NOMO-1 treated with DMSO at 0.1 percent for 48 hours (cell line): ENCODE measurements at regions not wholly inside any gene's neighbourhood (a gene's known extent, or its start where the extent isn't known, plus 50 kb on each side); places are given as distances from the start of the nearest gene placed in this dataset.

Experiments
- DNase-seq: peaks from one replicate; lab custom pipeline; 2025; ENCODE audit not compliant: unreplicated experiment; lab: John Stamatoyannopoulos, UW

DNA sequence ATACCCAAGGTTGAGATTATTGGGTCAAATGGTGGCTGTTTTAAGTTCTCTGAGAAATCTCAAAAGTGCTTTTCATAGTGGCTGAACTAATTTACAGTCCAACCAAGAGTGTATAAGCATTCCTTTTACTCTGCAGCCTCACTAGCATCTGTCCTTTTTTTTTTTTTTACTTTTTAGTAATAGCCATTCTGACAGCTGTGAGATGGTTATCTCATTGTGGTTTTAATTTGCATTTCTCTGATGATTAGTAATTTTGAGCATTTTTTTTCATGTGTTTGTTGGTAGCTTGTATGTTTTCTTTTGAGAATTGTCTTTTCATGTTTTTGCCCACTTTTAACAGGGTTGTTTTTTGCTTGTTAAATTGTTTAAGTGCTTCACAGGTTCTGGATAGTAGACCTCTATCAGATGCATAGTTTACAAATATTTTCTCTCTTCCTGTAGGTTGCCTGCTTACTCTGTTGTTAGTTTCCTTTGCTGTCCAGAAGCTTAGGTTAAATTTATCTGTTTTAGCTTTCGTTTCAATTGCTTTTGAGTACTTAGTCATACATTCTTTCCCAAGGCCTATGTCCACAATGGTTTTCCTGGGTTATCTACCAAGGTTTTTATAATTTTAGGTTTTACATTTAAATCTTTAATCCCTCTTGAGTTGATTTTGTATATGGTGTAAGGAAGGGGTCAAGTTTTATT lies 881.3 kb upstream of the SEL1L start:
- DNase-seq: no peak

- no peak for DNase-seq
Observed at GRCh38 chr14:82419933-82420332, 886.3 kb upstream of the SEL1L start.

- DNase-seq: no peak
Observed at GRCh38 chr14:82420871-82421270, 887.2 kb upstream of the SEL1L start.

- DNase-seq: no peak
Observed at GRCh38 chr14:82421286-82421685, 887.6 kb upstream of the SEL1L start.

DNA sequence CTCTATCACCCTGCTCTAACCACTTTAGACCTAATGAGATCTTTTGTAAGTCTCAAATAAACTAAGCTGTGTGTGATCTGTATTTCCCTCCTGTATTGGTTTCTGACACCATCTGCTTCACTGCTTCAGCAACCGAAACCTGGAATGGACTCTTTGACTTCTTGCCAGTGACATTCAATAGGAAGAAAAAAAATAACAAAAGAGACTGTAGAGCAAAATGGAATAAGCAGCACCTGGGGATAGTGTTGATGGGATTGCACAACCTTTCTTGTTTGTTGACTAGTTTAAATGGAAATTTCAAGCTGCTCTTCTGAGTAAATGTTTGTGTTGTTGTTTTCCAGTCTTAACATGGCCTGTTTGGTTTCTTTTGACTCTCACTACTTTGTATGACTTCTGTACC lies 888.6 kb upstream of the SEL1L start:
- no peak for DNase-seq

DNA sequence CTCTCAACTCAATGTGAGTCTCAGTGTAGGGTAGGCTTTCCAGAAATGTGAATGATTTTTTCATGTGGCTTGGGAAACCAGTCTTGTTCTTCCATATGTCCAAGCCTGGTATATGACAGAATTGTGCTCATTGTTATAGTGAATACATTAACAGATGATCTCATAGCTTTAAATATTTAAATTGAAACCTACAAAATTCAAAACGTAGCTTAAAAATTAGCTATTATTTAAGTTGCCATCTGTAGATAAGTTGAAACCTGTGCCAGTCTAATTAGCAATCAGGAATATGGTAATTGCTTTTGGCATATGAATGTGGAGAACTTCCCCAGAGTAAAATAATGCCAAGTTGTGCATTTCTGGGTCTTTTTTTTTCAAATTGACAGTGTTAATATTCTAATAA lies 891.6 kb upstream of the SEL1L start:
- no peak for DNase-seq

GRCh38 chr14:82431031-82431430 lies 897.4 kb upstream of the SEL1L start:
- DNase-seq: no peak

GRCh38 chr14:82432301-82433105 lies 898.9 kb upstream of the SEL1L start:
- no peak for DNase-seq

GRCh38 chr14:82438436-82438835 lies 904.8 kb upstream of the SEL1L start:
- DNase-seq: no peak

GRCh38 chr14:82441270-82441669 lies 907.6 kb upstream of the SEL1L start:
- no peak for DNase-seq

- no peak for DNase-seq
Observed at GRCh38 chr14:82445810-82446570, 912.3 kb upstream of the SEL1L start.

DNA sequence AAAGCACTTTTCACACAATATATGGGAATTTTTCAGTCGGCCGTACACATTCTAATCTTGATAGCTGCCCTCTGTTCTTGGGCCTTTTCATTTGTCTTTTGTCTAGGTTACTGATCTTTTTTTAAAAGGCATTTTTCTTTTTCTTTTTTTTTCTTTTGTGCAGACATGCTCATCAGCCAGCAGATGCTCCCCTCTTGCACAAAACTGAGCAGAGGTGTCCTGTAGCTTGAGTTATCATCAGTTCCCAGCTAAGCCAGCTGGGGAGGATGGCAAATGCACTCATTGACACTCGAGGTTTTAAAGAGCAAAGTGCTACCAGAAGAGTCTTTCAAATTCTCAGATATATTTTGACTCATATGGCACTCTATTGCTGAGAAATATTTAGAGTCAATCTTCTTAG lies 913.9 kb upstream of the SEL1L start:
- DNase-seq: no peak

DNA sequence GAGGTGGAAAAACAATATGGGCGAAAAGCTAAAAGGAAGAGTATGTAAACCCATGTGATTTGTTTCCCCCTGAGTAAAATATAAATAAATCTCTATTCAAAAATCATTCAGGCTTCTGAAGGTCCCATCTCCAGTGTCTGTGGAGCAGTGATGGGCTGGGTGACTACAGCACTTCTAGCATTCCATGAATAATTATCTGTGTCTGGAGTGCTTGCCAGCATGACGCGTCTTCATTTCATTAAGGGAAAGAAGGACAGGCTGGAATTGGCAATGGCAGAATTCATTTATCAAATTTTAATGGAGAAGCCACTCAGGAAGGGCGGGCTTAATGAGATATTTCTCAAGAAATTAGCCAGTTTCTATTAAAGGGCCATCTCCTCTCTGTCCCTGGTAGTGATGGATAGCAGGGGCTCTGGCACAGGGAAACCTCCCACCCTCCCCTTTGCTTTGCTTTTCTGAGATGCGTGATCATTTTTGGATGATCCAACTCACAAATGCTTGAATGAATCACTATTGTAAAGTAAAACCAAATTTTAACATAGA lies 916.3 kb upstream of the SEL1L start:
- DNase-seq: no peak

GRCh38 chr14:82451675-82452074 lies 918.0 kb upstream of the SEL1L start:
- DNase-seq: no peak

GRCh38 chr14:82482345-82482744 lies 948.7 kb upstream of the SEL1L start:
- DNase-seq: no peak

GRCh38 chr14:82488473-82488872 lies 954.8 kb upstream of the SEL1L start:
- DNase-seq: no peak

DNA sequence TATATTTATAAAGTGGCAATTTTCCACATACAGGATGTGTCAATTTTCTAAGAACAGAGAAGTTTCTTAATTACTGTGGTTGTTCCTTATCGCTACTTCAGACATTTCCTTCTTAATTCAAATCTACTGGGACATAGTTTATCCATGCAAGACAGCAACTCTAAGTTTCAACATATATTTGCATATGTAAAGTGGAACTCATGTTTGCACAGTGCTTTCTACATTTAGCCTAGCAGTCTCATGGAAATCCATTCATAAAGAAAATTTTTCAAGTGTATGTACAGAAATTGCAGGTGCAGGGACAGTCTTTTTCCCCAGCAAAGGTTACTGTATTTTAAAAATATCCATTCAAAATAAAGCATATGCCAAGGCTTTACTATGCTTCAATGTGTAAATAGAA lies 956.7 kb upstream of the SEL1L start:
- DNase-seq: peak; percentile 2

GRCh38 chr14:82492157-82492556 lies 958.5 kb upstream of the SEL1L start:
- no peak for DNase-seq

GRCh38 chr14:82500222-82500621 lies 966.6 kb upstream of the SEL1L start:
- no peak for DNase-seq

- peak; percentile 15 for DNase-seq
Observed at GRCh38 chr14:82501554-82501953, 967.9 kb upstream of the SEL1L start.

- no peak for DNase-seq
Observed at GRCh38 chr14:82502043-82502442, 968.4 kb upstream of the SEL1L start.

DNA sequence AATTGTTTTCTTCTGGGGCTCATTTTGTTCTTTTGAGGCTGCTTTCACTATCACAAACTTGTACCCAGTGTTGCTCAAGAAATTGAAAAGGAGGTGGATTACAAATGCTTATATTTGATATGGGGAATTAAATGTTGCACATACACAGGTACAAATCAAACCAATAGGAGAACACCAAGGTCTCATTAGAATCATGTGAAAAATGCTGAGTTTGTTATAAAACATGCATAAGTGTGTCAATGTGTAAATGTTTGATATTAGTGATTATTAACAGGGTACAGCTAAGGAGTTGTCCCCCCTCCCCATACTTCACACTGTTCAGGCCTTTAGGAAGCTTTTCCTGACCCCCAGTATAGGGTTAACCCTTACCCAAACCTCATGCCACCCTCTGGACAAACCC lies 971.2 kb upstream of the SEL1L start:
- no peak for DNase-seq
